HCT116 (cell line): ENCODE measurements at regions not wholly inside any gene's neighbourhood (a gene's known extent, or its start where the extent isn't known, plus 50 kb on each side); places are given as distances from the start of the nearest gene placed in this dataset.

Experiments
- ATAC-seq: fragments of 200-7000 bp; cut with Tn5 transposase; 2 replicates; pipeline ENCODE4 v1.9.1; 2020; ENCODE audit warnings: mild to moderate bottlenecking, moderate library complexity
- BruUV-seq: library from RNA; stranded (reverse); fragments of 400-500 nt; replicated peaks from 2 replicates; lab custom pipeline; 2021; lab: Mats Ljungman, UMichigan
- CTCF ChIA-PET: fragments of 300-600 bp; sonication (Branson Sonifier 250); formaldehyde crosslinking; loops from one replicate; lab custom pipeline; 2021; ENCODE audit warnings: antibody characterized with exemption; lab: Charles Lee
- POLR2A ChIA-PET: fragments of 300-600, 350-600 bp; sonication (Branson Sonifier 250); formaldehyde crosslinking; loops from one replicate; lab custom pipeline; 2021; ENCODE audit warnings: antibody characterized with exemption; lab: Charles Lee
- RAD21 ChIA-PET, 2 experiments: fragments of 300-600 bp; sonication (Branson Sonifier 250); formaldehyde crosslinking; loops; one replicate each; lab custom pipeline; 2023; ENCODE audit warnings: low total read pairs in 2 of 2; ENCODE audit not compliant: uncharacterized antibody in 2 of 2, unreplicated experiment in 2 of 2, low non-redundant PET in 1 of 2; lab: Charles Lee
- DNase-seq: peaks from one replicate; pipeline ENCODE4 v3.0.0-alpha.2; 2010; ENCODE audit warnings: low read depth, low spot score
- H2AFZ ChIP-seq: fragments of 200-600 bp; shearing (Covaris generic), sonication (generic); 2 replicates; pipeline ENCODE4 v1.6.1; 2017; ENCODE audit warnings: low read depth, mixed run types, mixed read lengths, antibody characterized with exemption, low read length; ENCODE audit not compliant: poor library complexity, severe bottlenecking
- H3K27ac ChIP-seq: 2 replicates; pipeline ENCODE4 v1.5.1; 2012; ENCODE audit warnings: low read depth, low read length
- H3K27me3 ChIP-seq: fragments of 200-600 bp; sonication (generic); 2 replicates; pipeline ENCODE4 v1.6.1; 2016; ENCODE audit warnings: mixed run types, low read length, mixed read lengths; ENCODE audit not compliant: insufficient read depth
- H3K36me3 ChIP-seq, 2 experiments: fragments of 200-500 bp in 1 of 2; fragments of 200-600 bp in 1 of 2; sonication (Bioruptor generic) in 1 of 2; sonication (generic) in 1 of 2; 2 replicates each; pipeline versions ENCODE4 v1.5.1 to v1.6.1; 2014 to 2016; ENCODE audit warnings: low read length in 2 of 2, inconsistent platforms in 1 of 2, mixed read lengths in 1 of 2, mixed run types in 1 of 2; ENCODE audit not compliant: insufficient read depth in 2 of 2, control insufficient read depth in 1 of 2
- H3K4me1 ChIP-seq, 2 experiments: fragments of 200-600 bp in 1 of 2; sonication (generic) in 1 of 2; 2 replicates each; pipeline versions ENCODE4 v1.5.1 to v1.6.1; 2012 to 2017; ENCODE audit warnings: low read length in 2 of 2, inconsistent platforms in 1 of 2, mild to moderate bottlenecking in 1 of 2, mixed read lengths in 1 of 2, mixed run types in 1 of 2, moderate library complexity in 1 of 2; ENCODE audit not compliant: insufficient read depth in 2 of 2, control insufficient read depth in 1 of 2
- H3K4me2 ChIP-seq: fragments of 200-600 bp; sonication (generic); 2 replicates; pipeline ENCODE4 v1.6.1; 2017; ENCODE audit warnings: mixed run types, low read length, mixed read lengths
- H3K4me3 ChIP-seq, 2 experiments: fragments of 200-600 bp in 1 of 2; sonication (generic) in 1 of 2; replicated peaks in 1 of 2; 2 replicates each; pipeline ENCODE4 v1.5.1; 2011 to 2016; ENCODE audit warnings: low read length in 2 of 2, control low read depth in 1 of 2, low read depth in 1 of 2, mild to moderate bottlenecking in 1 of 2, mixed read lengths in 1 of 2, mixed run types in 1 of 2
- H3K79me2 ChIP-seq: fragments of 200-600 bp; sonication (generic); 2 replicates; pipeline ENCODE4 v1.6.1; 2017; ENCODE audit warnings: mild to moderate bottlenecking, mixed run types, low read length, moderate library complexity, mixed read lengths; ENCODE audit not compliant: insufficient read depth
- H3K9ac ChIP-seq: fragments of 200-600 bp; sonication (generic); 2 replicates; pipeline ENCODE4 v1.6.1; 2016; ENCODE audit warnings: low read length, mixed read lengths
- H3K9me2 ChIP-seq: fragments of 200-600 bp; sonication (generic), shearing (Covaris generic); 2 replicates; pipeline ENCODE4 v1.6.1; 2017; ENCODE audit warnings: mixed run types, mild to moderate bottlenecking, moderate library complexity; ENCODE audit not compliant: insufficient read depth
- H3K9me3 ChIP-seq, 2 experiments: fragments of 200-500 bp in 1 of 2; fragments of 200-600 bp in 1 of 2; sonication (Bioruptor generic) in 1 of 2; sonication (generic) in 1 of 2; 2 replicates each; pipeline ENCODE4 v1.6.1; 2014 to 2017; ENCODE audit warnings: low read length in 2 of 2, mixed read lengths in 2 of 2, inconsistent platforms in 1 of 2, low read depth in 1 of 2, mild to moderate bottlenecking in 1 of 2, mixed run types in 1 of 2, moderate library complexity in 1 of 2; ENCODE audit not compliant: control insufficient read depth in 1 of 2, insufficient read depth in 1 of 2
- H4K20me1 ChIP-seq: fragments of 200-600 bp; sonication (generic), shearing (Covaris generic); 2 replicates; pipeline ENCODE4 v1.6.1; 2017; ENCODE audit warnings: mixed run types, mild to moderate bottlenecking, moderate library complexity; ENCODE audit not compliant: insufficient read depth
- CEBPB ChIP-seq: IDR thresholded peaks from 2 replicates; pipeline ENCODE4 v1.6.1; 2012; ENCODE audit warnings: low read depth
- CTCF ChIP-seq, 3 experiments: fragments of 200-600 bp in 1 of 3; sonication (generic) in 1 of 3; IDR thresholded peaks in 2 of 3; conservative IDR thresholded peaks in 1 of 3; 2 replicates each; pipeline ENCODE4 v1.5.1; 2012 to 2017; ENCODE audit warnings: low read depth in 2 of 3, low read length in 2 of 3, antibody characterized with exemption in 1 of 3, borderline replicate concordance in 1 of 3, control low read depth in 1 of 3, mild to moderate bottlenecking in 1 of 3, mixed read lengths in 1 of 3, mixed run types in 1 of 3, moderate library complexity in 1 of 3; ENCODE audit not compliant: insufficient read depth in 1 of 3
- EZH2 ChIP-seq: fragments of 200-600 bp; sonication (generic); IDR thresholded peaks from 2 replicates; pipeline ENCODE4 v1.6.1; 2017; ENCODE audit warnings: antibody characterized with exemption, mixed run types
- EZH2phosphoT487 ChIP-seq: fragments of 200-600 bp; IDR thresholded peaks from 2 replicates; pipeline ENCODE4 v1.6.1; 2018; ENCODE audit warnings: antibody characterized with exemption, borderline replicate concordance
- MAX ChIP-seq: IDR thresholded peaks from 2 replicates; pipeline ENCODE4 v1.6.1; 2012
- POLR2A ChIP-seq: IDR thresholded peaks from 2 replicates; pipeline ENCODE4 v1.7.0; 2011; ENCODE audit warnings: borderline replicate concordance; ENCODE audit not compliant: insufficient read depth, insufficient read length; ENCODE audit errors: extremely low read depth
- POLR2AphosphoS5 ChIP-seq: IDR thresholded peaks from 2 replicates; pipeline ENCODE4 v1.6.1; 2011; ENCODE audit warnings: mild to moderate bottlenecking, low read depth, low read length, moderate library complexity
- TCF7L2 ChIP-seq: IDR thresholded peaks from 2 replicates; pipeline ENCODE4 v1.7.0; 2011; ENCODE audit warnings: borderline replicate concordance, inconsistent platforms; ENCODE audit not compliant: insufficient read depth, insufficient read length; ENCODE audit errors: extremely low read depth
- ZBTB33 ChIP-seq: IDR thresholded peaks from 2 replicates; pipeline ENCODE4 v1.6.1; 2011; ENCODE audit warnings: mild to moderate bottlenecking, low read length, moderate library complexity; ENCODE audit not compliant: insufficient replicate concordance; ENCODE audit errors: extremely low read depth
- intact Hi-C: fragments of 100-400 bp; cut with micrococcal nuclease; formaldehyde crosslinking; loops from 2 replicates; pipeline ENCODE4 v1.10.0; 2022
- TF ChIP-seq, protein P1 (sequence below): IDR thresholded peaks from 2 replicates; pipeline ENCODE4 v1.6.1; 2012

DNA sequence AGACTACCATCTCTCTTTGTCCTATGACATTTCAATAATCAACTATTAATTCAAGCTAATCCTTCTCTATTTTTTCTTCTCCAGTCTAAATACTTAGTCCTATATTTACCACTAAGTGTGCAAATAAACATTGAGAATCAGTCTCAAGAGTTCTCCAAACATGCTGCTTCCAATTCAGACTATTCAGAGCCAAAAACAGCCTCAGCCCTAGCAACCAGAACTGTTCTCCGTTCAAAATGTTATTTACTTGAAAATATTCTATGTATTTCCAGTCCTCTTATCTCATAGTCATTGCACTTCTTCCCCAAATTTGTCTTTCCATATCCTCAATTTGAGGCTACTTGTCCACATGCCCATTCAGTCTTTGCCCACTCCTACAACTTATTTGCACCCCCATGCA is 805.5 kb downstream of the IGSF11 start:
- ATAC-seq: no peak
- Histone ChIP-seq H2AFZ (no peak overlapping the region), H3K9ac (no peak overlapping the region), H3K4me1 (no peaks in the 10 kb centered on the region), H3K9me3 (no peaks in the 10 kb centered on the region), H3K4me3 (no peak overlapping the region), H3K79me2 (no peaks in the 10 kb centered on the region), H3K9me2 (no peaks in the 10 kb centered on the region), H3K4me2 (no peak overlapping the region), H3K27me3 (no peaks in the 10 kb centered on the region), H3K27ac (no peak overlapping the region), H3K36me3 (no peaks in the 10 kb centered on the region), H4K20me1 (no peaks in the 10 kb centered on the region)
- ChIA-PET RAD21 (no interaction called here), CTCF (no interaction called here), POLR2A (no interaction called here)
- BruUV-seq: no TSS peak
- intact Hi-C loops: no loop called here
- TF ChIP-seq, protein P1, sequence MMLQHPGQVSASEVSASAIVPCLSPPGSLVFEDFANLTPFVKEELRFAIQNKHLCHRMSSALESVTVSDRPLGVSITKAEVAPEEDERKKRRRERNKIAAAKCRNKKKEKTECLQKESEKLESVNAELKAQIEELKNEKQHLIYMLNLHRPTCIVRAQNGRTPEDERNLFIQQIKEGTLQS: no peak
- TF ChIP-seq CTCF (IDR thresholded peaks at IDR 0.05 in 2 of 3, conservative IDR thresholded peaks at IDR 0.05 in 1 of 3; ENCODE audit: borderline replicate concordance in 1 of 3, insufficient read depth in 1 of 3, low read depth in 2 of 3, low read length in 2 of 3) (no peak), POLR2A (no peak), MAX (no peak), CEBPB (no peak), EZH2 (no peak), ZBTB33 (no peak), TCF7L2 (no peak), EZH2phosphoT487 (no peak), POLR2AphosphoS5 (no peak)
- DNase-seq: no peak
